Ascending aorta (tissue), 2 donors: ENCODE measurements at regions not wholly inside any gene's neighbourhood (a gene's known extent, or its start where the extent isn't known, plus 50 kb on each side); places are given as distances from the start of the nearest gene placed in this dataset.

Experiments
- DNase-seq, 2 donors: peaks; one replicate each; pipeline ENCODE4 v3.0.0-alpha.2; 2019; ENCODE audit warnings: low spot score in 2 of 2
- H3K27ac ChIP-seq, 2 donors: fragments of 200-600 bp; sonication (generic); one replicate each; pipeline ENCODE4 v1.5.1; 2016 to 2017; ENCODE audit warnings: mild to moderate bottlenecking in 1 of 2
- H3K27me3 ChIP-seq: fragments of 200-600 bp; sonication (generic); one replicate; pipeline ENCODE4 v1.5.1; 2017
- H3K36me3 ChIP-seq, 2 donors: fragments of 200-600 bp; sonication (generic); one replicate each; pipeline ENCODE4 v1.5.1; 2016
- H3K4me1 ChIP-seq, 2 donors: fragments of 200-600 bp; sonication (generic); one replicate each; pipeline ENCODE4 v1.5.1; 2016 to 2017; ENCODE audit warnings: mild to moderate bottlenecking in 1 of 2
- H3K4me3 ChIP-seq, 2 donors: fragments of 200-600 bp; sonication (generic); one replicate each; pipeline ENCODE4 v1.5.1; 2016 to 2017; ENCODE audit warnings: mild to moderate bottlenecking in 1 of 2
- H3K9me3 ChIP-seq, 2 donors: fragments of 200-600 bp; sonication (generic); one replicate each; pipeline ENCODE4 v1.5.1; 2016
- intact Hi-C: fragments of 100-400 bp; cut with DNase I; formaldehyde crosslinking; loops from one replicate; pipeline ENCODE4 v1.15.1; 2023
- TF ChIP-seq, protein P1 (sequence below), 3 experiments: fragments of 200-600 bp in 2 of 3; fragments of 450-650 bp in 1 of 3; sonication (generic) in 2 of 3; IDR thresholded peaks; one replicate each; pipeline ENCODE4 v1.5.1; 2016 to 2019; ENCODE audit warnings: antibody characterized with exemption in 3 of 3, mild to moderate bottlenecking in 1 of 3, moderate library complexity in 1 of 3

DNA sequence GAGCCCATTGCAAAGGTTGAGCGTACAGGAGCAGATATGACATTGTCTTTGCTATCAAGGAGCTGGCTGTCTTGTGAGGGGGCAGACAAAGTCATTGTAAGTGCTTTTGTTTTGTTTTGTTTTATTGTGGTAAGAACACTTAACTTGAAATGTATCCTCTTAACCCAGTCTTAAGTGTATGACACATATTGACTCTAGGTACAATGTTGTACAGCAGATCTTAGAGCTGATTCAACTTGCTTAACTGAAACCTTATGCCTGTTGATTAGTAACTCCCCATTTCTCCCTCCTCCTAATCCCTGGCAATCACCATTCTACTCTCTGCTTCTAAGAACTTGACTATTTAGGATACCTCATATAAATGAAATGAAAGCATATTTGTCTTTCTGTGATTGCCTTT, 429.0 kb downstream of the BMP2 start:
- Histone ChIP-seq H3K27ac (no peak overlapping the region), H3K4me3 (no peak overlapping the region), H3K9me3 (no peaks in the 10 kb centered on the region), H3K36me3 (no peaks in the 10 kb centered on the region), H3K27me3 (no peaks in the 10 kb centered on the region), H3K4me1 (no peaks in the 10 kb centered on the region)
- no peak for DNase-seq
- TF ChIP-seq, protein P1, sequence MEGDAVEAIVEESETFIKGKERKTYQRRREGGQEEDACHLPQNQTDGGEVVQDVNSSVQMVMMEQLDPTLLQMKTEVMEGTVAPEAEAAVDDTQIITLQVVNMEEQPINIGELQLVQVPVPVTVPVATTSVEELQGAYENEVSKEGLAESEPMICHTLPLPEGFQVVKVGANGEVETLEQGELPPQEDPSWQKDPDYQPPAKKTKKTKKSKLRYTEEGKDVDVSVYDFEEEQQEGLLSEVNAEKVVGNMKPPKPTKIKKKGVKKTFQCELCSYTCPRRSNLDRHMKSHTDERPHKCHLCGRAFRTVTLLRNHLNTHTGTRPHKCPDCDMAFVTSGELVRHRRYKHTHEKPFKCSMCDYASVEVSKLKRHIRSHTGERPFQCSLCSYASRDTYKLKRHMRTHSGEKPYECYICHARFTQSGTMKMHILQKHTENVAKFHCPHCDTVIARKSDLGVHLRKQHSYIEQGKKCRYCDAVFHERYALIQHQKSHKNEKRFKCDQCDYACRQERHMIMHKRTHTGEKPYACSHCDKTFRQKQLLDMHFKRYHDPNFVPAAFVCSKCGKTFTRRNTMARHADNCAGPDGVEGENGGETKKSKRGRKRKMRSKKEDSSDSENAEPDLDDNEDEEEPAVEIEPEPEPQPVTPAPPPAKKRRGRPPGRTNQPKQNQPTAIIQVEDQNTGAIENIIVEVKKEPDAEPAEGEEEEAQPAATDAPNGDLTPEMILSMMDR (IDR thresholded peaks at IDR 0.05), result no peak
- intact Hi-C loops, result no loop called here

DNA sequence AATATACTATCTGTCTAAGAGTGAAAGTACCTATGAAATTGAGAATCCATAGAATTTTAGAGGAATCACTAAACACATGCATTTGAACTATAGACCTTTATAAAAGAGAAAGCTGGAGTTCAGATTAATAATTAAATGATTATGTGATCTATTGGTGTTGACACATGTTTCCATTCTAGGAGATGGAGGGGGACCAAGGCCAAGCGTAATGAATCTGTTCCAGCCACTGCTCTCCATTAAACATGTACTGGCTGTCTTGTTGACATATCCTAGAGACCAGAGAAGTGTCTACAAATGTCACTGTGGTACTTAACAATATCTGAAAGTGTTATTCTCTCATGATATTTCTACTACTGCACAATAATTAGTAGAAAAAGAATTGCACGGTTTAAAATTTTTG, 432.4 kb downstream of the BMP2 start:
- Histone ChIP-seq H3K27ac (no peak overlapping the region), H3K27me3 (no peaks in the 10 kb centered on the region), H3K4me1 (no peaks in the 10 kb centered on the region), H3K4me3 (no peak overlapping the region), H3K9me3 (no peaks in the 10 kb centered on the region), H3K36me3 (no peaks in the 10 kb centered on the region)
- TF ChIP-seq, protein P1 (IDR thresholded peaks at IDR 0.05), result no peak
- intact Hi-C loops, result no loop called here
- DNase-seq, result no peak

DNA sequence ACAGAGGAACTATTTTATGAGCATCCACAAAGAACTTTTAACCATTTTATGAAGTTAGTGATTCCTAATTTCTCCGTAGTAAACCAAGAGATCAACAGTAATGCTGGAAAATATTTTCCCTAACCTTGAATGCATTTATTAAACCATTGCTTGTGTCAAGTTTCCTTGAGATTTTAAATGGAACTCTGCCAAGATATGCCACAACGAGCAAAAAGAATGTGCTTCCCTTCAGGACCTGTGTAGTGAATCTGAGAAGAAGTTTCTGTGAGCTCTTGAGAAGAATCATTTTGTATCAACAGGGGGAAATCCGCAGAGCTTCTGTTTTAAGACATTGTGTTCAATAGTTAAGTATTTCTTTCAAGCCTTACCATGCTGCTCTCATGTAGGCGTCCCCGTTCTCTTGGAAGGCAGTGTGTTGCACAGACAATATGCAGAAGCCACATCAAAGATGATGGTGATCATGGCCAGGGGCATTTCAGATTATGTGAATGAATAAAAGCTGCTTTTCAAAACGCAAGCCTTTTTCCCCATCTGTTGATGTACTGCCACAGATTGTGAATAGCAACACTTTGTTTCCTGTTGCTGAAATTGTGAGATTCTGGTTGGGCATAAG, 439.8 kb downstream of the BMP2 start:
- H3K9me3 ChIP-seq, result no peaks in the 10 kb centered on the region
- TF ChIP-seq, protein P1 (IDR thresholded peaks at IDR 0.05), result no peak
- H3K4me1 ChIP-seq, result no peaks in the 10 kb centered on the region
- intact Hi-C loops, result no loop called here
- DNase-seq, result no peak
- no peaks in the 10 kb centered on the region for H3K36me3 ChIP-seq
- H3K4me3 ChIP-seq, result no peak overlapping the region
- H3K27ac ChIP-seq, result no peak overlapping the region
- no peaks in the 10 kb centered on the region for H3K27me3 ChIP-seq

DNA sequence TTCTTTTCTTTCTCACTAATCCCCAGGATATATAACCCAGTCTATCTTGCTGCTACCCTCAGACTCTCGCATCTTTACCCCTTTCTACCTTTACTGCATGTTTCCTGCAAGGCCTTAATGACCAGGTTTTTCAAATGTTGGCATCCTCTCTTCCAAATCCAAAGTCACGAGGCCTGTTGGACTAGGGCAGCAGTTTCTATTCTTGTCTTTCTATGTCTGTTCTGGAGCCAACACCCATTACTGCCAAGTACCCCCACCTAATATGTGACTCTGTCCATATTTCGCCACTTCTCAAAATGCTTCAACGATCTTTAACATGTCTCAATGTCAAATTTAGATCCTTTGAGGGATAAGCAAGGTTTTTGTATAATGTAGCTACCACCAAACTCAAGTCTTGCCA, 443.4 kb downstream of the BMP2 start:
- Histone ChIP-seq H3K27ac (no peak overlapping the region), H3K4me1 (no peaks in the 10 kb centered on the region), H3K4me3 (no peak overlapping the region), H3K36me3 (no peaks in the 10 kb centered on the region), H3K27me3 (no peaks in the 10 kb centered on the region), H3K9me3 (no peaks in the 10 kb centered on the region)
- intact Hi-C loops, result no loop called here
- TF ChIP-seq, protein P1 (IDR thresholded peaks at IDR 0.05), result no peak
- no peak for DNase-seq

DNA sequence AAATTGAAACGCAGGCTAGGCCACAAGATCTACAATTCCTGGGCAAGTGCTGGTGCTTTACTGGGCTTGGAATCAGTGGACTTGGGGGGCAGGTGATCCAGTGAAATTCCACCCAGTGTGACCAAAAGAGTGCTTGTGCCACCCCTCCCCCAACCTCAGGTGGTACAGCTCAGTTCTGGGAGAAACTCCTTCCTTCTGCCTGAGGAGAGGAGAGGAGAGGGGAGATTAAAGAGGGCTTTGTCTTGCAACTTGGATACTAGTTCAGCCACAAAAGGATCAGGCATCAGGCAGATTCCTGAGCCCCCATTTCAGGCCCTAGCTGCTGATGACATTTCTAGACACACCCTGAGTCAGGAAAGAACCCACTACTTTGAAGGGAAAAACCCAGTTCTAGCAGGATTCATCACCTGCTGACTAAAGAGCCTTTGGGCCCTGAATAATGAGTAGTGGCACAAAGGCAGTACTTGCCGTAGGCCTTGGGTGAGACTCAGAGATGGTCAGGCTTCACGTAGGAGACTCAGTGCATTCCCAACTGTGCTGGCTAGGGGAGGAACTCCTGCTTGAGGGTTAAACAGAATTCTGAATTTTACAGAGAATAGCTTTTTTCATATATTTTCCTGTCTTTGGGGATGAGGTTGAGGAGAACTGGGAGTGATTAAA, 446.7 kb downstream of the BMP2 start:
- H3K4me1 ChIP-seq, result no peaks in the 10 kb centered on the region
- H3K4me3 ChIP-seq, result no peak overlapping the region
- no peaks in the 10 kb centered on the region for H3K36me3 ChIP-seq
- TF ChIP-seq, protein P1 (IDR thresholded peaks at IDR 0.05), result no peak
- H3K27me3 ChIP-seq, result no peaks in the 10 kb centered on the region
- H3K9me3 ChIP-seq, result no peaks in the 10 kb centered on the region
- intact Hi-C loops, result no loop called here
- DNase-seq, result no peak
- H3K27ac ChIP-seq, result no peak overlapping the region
